Mesendoderm (in vitro differentiated cells): ENCODE measurements at regions not wholly inside any gene's neighbourhood (a gene's known extent, or its start where the extent isn't known, plus 50 kb on each side); places are given as distances from the start of the nearest gene placed in this dataset.
"Not testable (repeated sequence)": the region's sequence is repeated elsewhere in the genome, so short reads cannot be mapped to it uniquely, and the experiment has no call there.

Source experiments
- DNase-seq: peaks from one replicate; pipeline ENCODE4 v3.0.0; 2013
- H2AK5ac ChIP-seq: 2 replicates; pipeline ENCODE4 v1.6.1; 2013; ENCODE audit warnings: low read length, inconsistent platforms
- H2BK120ac ChIP-seq: 2 replicates; pipeline ENCODE4 v1.6.1; 2013; ENCODE audit warnings: low read depth, mild to moderate bottlenecking, low read length, moderate library complexity, mixed read lengths
- H2BK15ac ChIP-seq: replicated peaks from 2 replicates; pipeline ENCODE4 v1.6.1; 2013; ENCODE audit warnings: low read depth, mild to moderate bottlenecking, moderate library complexity
- H2BK5ac ChIP-seq: 2 replicates; pipeline ENCODE4 v1.6.1; 2013; ENCODE audit warnings: low read length, inconsistent platforms
- H3K18ac ChIP-seq: 2 replicates; pipeline ENCODE4 v1.6.1; 2013; ENCODE audit warnings: mild to moderate bottlenecking, low read length, mixed read lengths
- H3K23ac ChIP-seq: one replicate; pipeline ENCODE4 v1.6.1; 2013; ENCODE audit warnings: low read length
- H3K27ac ChIP-seq: 2 replicates; pipeline ENCODE4 v1.5.1; 2013; ENCODE audit warnings: low read depth, mild to moderate bottlenecking, inconsistent platforms, low read length, moderate library complexity
- H3K27me3 ChIP-seq: 2 replicates; pipeline ENCODE4 v1.6.1; 2013; ENCODE audit warnings: low read length, control low read depth, mild to moderate bottlenecking, inconsistent platforms; ENCODE audit not compliant: insufficient read depth, poor library complexity
- H3K36me3 ChIP-seq: 2 replicates; pipeline ENCODE4 v1.6.1; 2013; ENCODE audit warnings: low read length, inconsistent platforms; ENCODE audit not compliant: control insufficient read depth, insufficient read depth
- H3K4ac ChIP-seq: one replicate; pipeline ENCODE4 v1.6.1; 2013; ENCODE audit warnings: low read depth, mild to moderate bottlenecking, low read length, moderate library complexity
- H3K4me1 ChIP-seq: 2 replicates; pipeline ENCODE4 v1.6.1; 2013; ENCODE audit warnings: low read depth, low read length, inconsistent platforms; ENCODE audit not compliant: control insufficient read depth
- H3K4me2 ChIP-seq: 2 replicates; pipeline ENCODE4 v1.6.1; 2013; ENCODE audit warnings: low read length
- H3K4me3 ChIP-seq: 2 replicates; pipeline ENCODE4 v1.5.1; 2013; ENCODE audit warnings: mild to moderate bottlenecking, low read length
- H3K56ac ChIP-seq: one replicate; pipeline ENCODE4 v1.6.1; 2013; ENCODE audit warnings: low read length
- H3K79me1 ChIP-seq: 2 replicates; pipeline ENCODE4 v1.6.1; 2013; ENCODE audit warnings: low read length, inconsistent platforms
- H3K79me2 ChIP-seq: 2 replicates; pipeline ENCODE4 v1.6.1; 2013; ENCODE audit warnings: mild to moderate bottlenecking, low read length; ENCODE audit not compliant: control insufficient read depth, insufficient read depth
- H3K9ac ChIP-seq: 2 replicates; pipeline ENCODE4 v1.6.1; 2013; ENCODE audit warnings: low read length, inconsistent platforms
- H4K5ac ChIP-seq: one replicate; pipeline ENCODE4 v1.6.1; 2013; ENCODE audit warnings: low read length
- H4K8ac ChIP-seq: one replicate; pipeline ENCODE4 v1.6.1; 2013; ENCODE audit warnings: low read depth, mild to moderate bottlenecking, control low read depth, low read length, moderate library complexity
- WGBS: extraction: QIAGEN DNeasy Blood & Tissue Kit; methylation state at CpG from one replicate; pipeline ENCODE4 v1.1.7; 2013; ENCODE audit warnings: low lambda C conversion rate, missing lambda C conversion rate; ENCODE audit not compliant: insufficient coverage; ENCODE audit errors: extremely low coverage; 5-methylcytosine and 5-hydroxymethylcytosine counted together

- no CpG with 5 or more reads among the region's 1 CpG for WGBS
Observed at GRCh38 chr4:115453416-115453815, 340.0 kb upstream of the NDST4 start.

GRCh38 chr4:115452229-115452628 lies 338.8 kb upstream of the NDST4 start:
- H4K8ac ChIP-seq, H3K9ac ChIP-seq, H3K79me1 ChIP-seq, H3K27me3 ChIP-seq, DNase-seq, H3K4me2 ChIP-seq, H3K23ac ChIP-seq, H2BK15ac ChIP-seq, H4K5ac ChIP-seq, H2AK5ac ChIP-seq, H3K18ac ChIP-seq, H3K79me2 ChIP-seq, H3K4ac ChIP-seq, H3K56ac ChIP-seq, H3K4me3 ChIP-seq, H3K4me1 ChIP-seq, H3K27ac ChIP-seq, H2BK5ac ChIP-seq, H2BK120ac ChIP-seq, H3K36me3 ChIP-seq: not testable (repeated sequence)
- WGBS: no CpG with 5 or more reads among the region's 2 CpGs

More at GRCh38 chr4:115453416-115453815, 340.0 kb upstream of the NDST4 start:
- Histone ChIP-seq H3K18ac (no peak overlapping the region), H3K36me3 (no peaks in the 10 kb centered on the region), H4K5ac (no peak overlapping the region), H3K79me1 (no peaks in the 10 kb centered on the region), H3K27ac (no peak overlapping the region), H3K4ac (no peak overlapping the region), H3K27me3 (no peaks in the 10 kb centered on the region), H3K4me1 (no peaks in the 10 kb centered on the region), H2BK120ac (no peak overlapping the region), H3K56ac (no peak overlapping the region), H2AK5ac (no peak overlapping the region), H3K4me2 (no peak overlapping the region), H2BK15ac (no peak overlapping the region), H3K9ac (no peak overlapping the region), H3K79me2 (no peaks in the 10 kb centered on the region), H2BK5ac (no peak overlapping the region), H3K23ac (no peak overlapping the region), H3K4me3 (no peak overlapping the region), H4K8ac (no peak overlapping the region)
- no peak for DNase-seq

- Histone ChIP-seq H4K5ac (no peak overlapping the region), H3K36me3 (peaks cover 2% of the 10 kb centered on the region), H3K27ac (no peak overlapping the region), H2BK5ac (no peak overlapping the region), H3K4me2 (no peak overlapping the region), H3K9ac (no peak overlapping the region), H2AK5ac (no peak overlapping the region), H3K4me1 (no peaks in the 10 kb centered on the region), H3K56ac (no peak overlapping the region), H3K79me1 (no peaks in the 10 kb centered on the region), H3K18ac (no peak overlapping the region), H3K4ac (no peak overlapping the region), H2BK15ac (no peak overlapping the region), H4K8ac (no peak overlapping the region), H3K4me3 (no peak overlapping the region), H3K23ac (no peak overlapping the region), H2BK120ac (no peak overlapping the region), H3K27me3 (no peaks in the 10 kb centered on the region), H3K79me2 (no peaks in the 10 kb centered on the region)
- WGBS: no CpG with 5 or more reads among the region's 3 CpGs
- no peak for DNase-seq
Observed at GRCh38 chr4:115437739-115438138, 324.3 kb upstream of the NDST4 start.

- Histone ChIP-seq H2BK5ac (no peak overlapping the region), H3K27ac (no peak overlapping the region), H2BK120ac (no peak overlapping the region), H3K4me3 (no peak overlapping the region), H3K27me3 (no peaks in the 10 kb centered on the region), H3K23ac (no peak overlapping the region), H3K56ac (no peak overlapping the region), H2BK15ac (no peak overlapping the region), H3K18ac (no peak overlapping the region), H3K36me3 (no peaks in the 10 kb centered on the region), H3K79me2 (no peaks in the 10 kb centered on the region), H3K4ac (no peak overlapping the region), H4K5ac (no peak overlapping the region), H4K8ac (no peak overlapping the region), H3K79me1 (no peaks in the 10 kb centered on the region), H3K4me1 (no peaks in the 10 kb centered on the region), H3K9ac (no peak overlapping the region), H2AK5ac (no peak overlapping the region), H3K4me2 (no peak overlapping the region)
- DNase-seq: no peak
- WGBS: no CpG with 5 or more reads among the region's 1 CpG
Observed at GRCh38 chr4:115433491-115433890, 320.1 kb upstream of the NDST4 start.

- no peak overlapping the region for H4K8ac ChIP-seq
- no peak for DNase-seq
- H3K18ac ChIP-seq: no peak overlapping the region
- H2BK15ac ChIP-seq: no peak overlapping the region
- no peak overlapping the region for H3K9ac ChIP-seq
- no peak overlapping the region for H3K23ac ChIP-seq
- H3K27me3 ChIP-seq: no peaks in the 10 kb centered on the region
- H3K4me2 ChIP-seq: no peak overlapping the region
- H3K36me3 ChIP-seq: no peaks in the 10 kb centered on the region
- no CpG with 5 or more reads among the region's 3 CpGs for WGBS
- H2BK5ac ChIP-seq: no peak overlapping the region
- no peaks in the 10 kb centered on the region for H3K79me2 ChIP-seq
- H2AK5ac ChIP-seq: no peak overlapping the region
- H3K4me1 ChIP-seq: no peaks in the 10 kb centered on the region
- H4K5ac ChIP-seq: no peak overlapping the region
- no peak overlapping the region for H3K4me3 ChIP-seq
- no peak overlapping the region for H3K56ac ChIP-seq
- no peaks in the 10 kb centered on the region for H3K79me1 ChIP-seq
- no peak overlapping the region for H2BK120ac ChIP-seq
- H3K27ac ChIP-seq: no peak overlapping the region
- no peak overlapping the region for H3K4ac ChIP-seq
Observed at GRCh38 chr4:115430024-115430423, 316.6 kb upstream of the NDST4 start.

GRCh38 chr4:115428455-115428854 lies 315.0 kb upstream of the NDST4 start:
- Histone ChIP-seq H3K79me1 (no peaks in the 10 kb centered on the region), H4K8ac (no peak overlapping the region), H3K18ac (no peak overlapping the region), H2BK120ac (no peak overlapping the region), H4K5ac (no peak overlapping the region), H2BK15ac (no peak overlapping the region), H2BK5ac (no peak overlapping the region), H3K79me2 (no peaks in the 10 kb centered on the region), H3K4me2 (no peak overlapping the region), H3K4me3 (no peak overlapping the region), H3K4me1 (no peaks in the 10 kb centered on the region), H3K9ac (no peak overlapping the region), H3K4ac (no peak overlapping the region), H3K27ac (no peak overlapping the region), H3K56ac (no peak overlapping the region), H2AK5ac (no peak overlapping the region), H3K23ac (no peak overlapping the region), H3K36me3 (no peaks in the 10 kb centered on the region), H3K27me3 (no peaks in the 10 kb centered on the region)
- DNase-seq: no peak
- 100% methylated on average over 1 of the region's 1 CpG for WGBS
